Activated CD4-positive, CD25-positive, alpha-beta regulatory T cell treated with anti-CD3 and anti-CD28 coated beads, Interleukin-2, amount 50 U/mL, for 72 hours (primary cell): ENCODE measurements at regions not wholly inside any gene's neighbourhood (a gene's known extent, or its start where the extent isn't known, plus 50 kb on each side); places are given as distances from the start of the nearest gene placed in this dataset.

ENCODE experiments used
- DNase-seq: peaks from one replicate; pipeline ENCODE4 v3.0.0; 2021

DNA sequence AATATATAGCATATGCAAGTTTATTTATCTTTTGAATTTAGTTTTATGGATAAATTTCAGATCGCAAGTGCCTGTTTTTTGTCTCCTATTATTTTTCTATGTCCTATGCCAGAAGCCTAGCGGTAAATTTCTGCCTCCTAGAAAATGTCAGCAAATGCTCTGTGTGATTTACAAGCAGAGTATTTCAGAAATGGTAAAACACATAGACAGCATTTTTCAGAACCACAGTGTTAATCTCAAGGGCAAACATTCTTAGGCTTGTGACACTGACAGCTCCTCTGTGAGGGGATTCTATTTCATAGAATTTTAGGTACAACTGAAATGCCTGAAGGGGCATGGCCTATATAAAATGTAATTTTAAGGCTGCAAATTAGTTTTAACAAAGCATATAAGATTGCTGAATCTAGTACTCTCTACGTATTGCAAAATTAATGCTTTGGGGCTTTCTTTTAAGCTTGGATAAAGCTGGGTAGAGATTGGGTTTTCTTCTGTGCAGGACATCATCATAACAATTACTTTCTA, 89.9 kb upstream of the PTCHD4 start:
- no peak for DNase-seq

GRCh38 chr6:48199499-48199898, 88.5 kb upstream of the PTCHD4 start:
- DNase-seq, result no peak

- no peak for DNase-seq
Observed at GRCh38 chr6:48197941-48198340, 86.9 kb upstream of the PTCHD4 start.

- no peak for DNase-seq
Observed at GRCh38 chr6:48194596-48195295, 83.7 kb upstream of the PTCHD4 start.

- DNase-seq, result no peak
Observed at GRCh38 chr6:48188158-48188557, 77.2 kb upstream of the PTCHD4 start.

DNA sequence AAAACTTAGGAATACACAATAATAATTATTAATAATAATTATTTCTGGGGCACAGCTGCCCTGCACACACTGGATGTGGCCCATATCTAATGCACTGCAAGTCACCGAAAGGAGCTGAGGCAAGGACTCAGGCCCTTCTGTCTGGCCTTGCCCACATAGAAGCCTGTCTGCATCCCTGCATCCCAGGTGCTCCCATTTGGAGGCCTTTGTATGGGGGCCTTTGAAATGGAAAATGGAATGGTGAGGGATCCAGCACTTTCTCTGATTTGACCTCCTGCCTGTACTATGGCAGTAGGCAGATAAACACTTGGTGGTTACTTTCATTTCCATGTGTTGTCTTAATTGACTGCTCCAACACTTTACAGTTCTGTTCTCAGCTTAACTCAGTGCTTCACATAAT, 75.7 kb upstream of the PTCHD4 start:
- DNase-seq, result no peak

DNA sequence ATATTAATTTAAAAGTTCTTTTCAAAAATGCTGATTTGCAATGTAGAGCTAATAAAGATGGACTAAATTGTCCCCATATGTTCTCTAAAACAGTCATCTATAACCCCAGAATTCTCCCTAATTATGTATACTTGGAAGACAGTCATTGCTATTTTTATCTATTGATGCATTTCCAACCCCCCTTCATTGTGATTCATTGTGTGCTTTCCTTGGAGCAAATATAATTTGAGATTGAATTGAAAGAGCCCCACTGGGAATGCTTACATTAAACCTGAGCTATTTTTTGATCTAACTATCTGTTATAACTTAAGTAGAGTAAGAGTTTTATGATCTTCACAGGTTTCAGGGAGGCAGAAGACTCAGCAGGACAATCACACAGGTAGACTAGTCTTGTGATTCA, 73.7 kb upstream of the PTCHD4 start:
- DNase-seq, result no peak

- DNase-seq, result no peak
Observed at GRCh38 chr6:48183811-48184605, 73.0 kb upstream of the PTCHD4 start.

DNA sequence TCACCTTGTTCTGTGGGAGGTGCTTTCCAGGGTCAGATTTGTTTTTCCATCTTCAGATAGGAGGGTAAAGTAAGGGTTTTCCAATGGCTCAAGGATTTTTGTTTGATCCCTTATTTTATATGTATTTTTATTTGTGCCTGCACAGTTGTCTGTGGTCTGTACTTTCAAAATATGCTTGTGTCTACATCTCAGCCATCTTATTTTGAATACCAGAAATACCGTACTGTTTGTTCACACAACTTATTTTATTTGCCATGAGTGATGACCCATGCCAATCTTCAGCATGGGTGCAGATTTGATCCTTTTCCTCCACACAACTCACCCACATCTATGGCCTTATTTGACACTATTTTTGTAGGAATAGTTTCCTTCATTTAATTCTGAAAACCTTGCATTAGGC, 72.2 kb upstream of the PTCHD4 start:
- no peak for DNase-seq

DNA sequence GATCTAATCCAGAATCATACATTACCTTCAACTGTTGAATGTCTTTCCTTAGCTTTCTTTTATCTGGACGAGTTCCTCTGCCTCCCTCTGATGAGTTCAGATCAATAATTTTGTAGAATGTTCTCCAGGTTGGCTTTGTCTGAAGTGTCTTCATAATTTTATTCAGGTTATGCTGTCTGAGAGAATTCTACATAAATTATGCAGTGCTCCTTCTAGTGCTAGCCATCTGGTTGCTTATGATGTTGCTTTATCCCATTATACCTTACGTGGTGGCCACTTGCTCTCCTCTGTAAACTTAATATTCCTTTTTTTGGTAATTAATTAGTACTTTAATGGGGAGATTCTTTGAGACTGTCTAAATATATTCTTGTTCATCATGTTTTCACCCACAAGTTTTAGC, 67.7 kb upstream of the PTCHD4 start:
- no peak for DNase-seq

- DNase-seq, result no peak
Observed at GRCh38 chr6:48177786-48178185, 66.8 kb upstream of the PTCHD4 start.

- no peak for DNase-seq
Observed at GRCh38 chr6:48176645-48177308, 65.8 kb upstream of the PTCHD4 start.

- DNase-seq, result no peak
Observed at GRCh38 chr6:48169635-48170034, 58.6 kb upstream of the PTCHD4 start.
